GM12874 (cell line): ENCODE measurements at regions not wholly inside any gene's neighbourhood (a gene's known extent, or its start where the extent isn't known, plus 50 kb on each side); places are given as distances from the start of the nearest gene placed in this dataset.

Experiments used
- CTCF ChIP-seq: IDR thresholded peaks from 2 replicates; pipeline ENCODE4 v1.5.1; 2011; ENCODE audit warnings: low read depth, mild to moderate bottlenecking, control low read depth, low read length, moderate library complexity; ENCODE audit not compliant: insufficient read depth

- TF ChIP-seq CTCF: no peak
These were observed 296.8 kb downstream of the MRPS30 start for GRCh38 chr5:45105491-45105994.

GRCh38 chr5:45109062-45109461 lies 300.3 kb downstream of the MRPS30 start:
- TF ChIP-seq CTCF: no peak

- TF ChIP-seq CTCF: no peak
These were observed 300.9 kb downstream of the MRPS30 start for GRCh38 chr5:45109636-45110035.

DNA sequence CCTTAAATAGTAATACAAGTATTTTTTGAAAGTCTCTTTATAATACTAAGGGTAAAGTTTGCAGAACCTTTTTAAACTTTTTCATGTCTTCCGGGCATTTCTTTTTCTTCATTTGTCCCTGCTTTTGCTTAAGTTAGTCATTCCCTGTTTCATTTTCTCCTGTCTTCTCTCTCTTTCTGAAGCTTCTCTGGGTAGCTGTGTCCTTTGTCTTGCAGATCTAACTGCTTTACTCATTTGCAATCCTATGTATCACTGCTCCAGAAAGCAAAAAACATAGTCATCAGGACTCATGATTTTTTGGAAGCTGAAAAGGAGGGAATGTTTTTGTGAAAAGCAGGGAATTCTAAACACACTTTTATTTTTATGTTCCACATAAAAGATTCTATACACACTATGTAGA lies 301.7 kb downstream of the MRPS30 start:
- no peak for TF ChIP-seq CTCF

GRCh38 chr5:45113726-45114125 lies 305.0 kb downstream of the MRPS30 start:
- TF ChIP-seq CTCF: no peak

DNA sequence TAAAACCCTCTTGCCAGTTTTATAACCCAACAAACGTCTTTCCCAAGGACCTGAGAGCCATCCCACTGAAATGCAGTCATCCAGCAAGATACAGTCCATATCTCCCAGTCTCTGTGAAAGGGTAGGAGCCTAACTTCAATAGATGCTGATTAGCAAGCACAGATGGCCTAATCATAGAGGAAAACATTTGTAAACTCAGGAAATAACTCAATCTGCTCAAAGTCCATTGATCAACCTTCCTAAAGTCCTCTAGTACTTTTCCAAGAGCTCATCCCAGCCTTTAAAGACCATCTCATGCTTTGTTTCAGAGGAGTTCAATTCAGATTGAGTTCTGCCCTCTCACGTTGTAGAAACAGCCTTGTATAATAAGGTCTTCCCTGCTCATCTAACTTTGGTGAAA lies 324.2 kb downstream of the MRPS30 start:
- TF ChIP-seq CTCF: no peak

DNA sequence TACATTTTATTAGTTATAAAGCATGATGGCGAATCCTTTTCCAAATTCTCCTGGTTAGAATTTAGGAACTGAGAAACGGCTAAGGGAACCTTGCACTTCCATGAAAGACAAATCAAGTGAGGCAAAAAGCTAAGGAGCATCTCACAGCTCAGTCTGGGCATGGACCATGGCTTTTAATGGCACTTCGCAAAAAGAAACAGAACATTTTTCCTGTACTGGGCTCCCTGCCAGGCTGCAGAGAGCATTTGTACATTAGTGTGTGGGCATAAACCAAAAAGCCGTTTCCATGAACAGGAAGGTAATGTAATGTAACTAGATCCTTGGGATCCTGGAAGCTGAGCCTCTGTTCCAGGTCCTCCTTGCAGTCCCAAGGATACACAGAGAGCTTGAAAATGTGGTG lies 354.2 kb downstream of the MRPS30 start:
- TF ChIP-seq CTCF: no peak

DNA sequence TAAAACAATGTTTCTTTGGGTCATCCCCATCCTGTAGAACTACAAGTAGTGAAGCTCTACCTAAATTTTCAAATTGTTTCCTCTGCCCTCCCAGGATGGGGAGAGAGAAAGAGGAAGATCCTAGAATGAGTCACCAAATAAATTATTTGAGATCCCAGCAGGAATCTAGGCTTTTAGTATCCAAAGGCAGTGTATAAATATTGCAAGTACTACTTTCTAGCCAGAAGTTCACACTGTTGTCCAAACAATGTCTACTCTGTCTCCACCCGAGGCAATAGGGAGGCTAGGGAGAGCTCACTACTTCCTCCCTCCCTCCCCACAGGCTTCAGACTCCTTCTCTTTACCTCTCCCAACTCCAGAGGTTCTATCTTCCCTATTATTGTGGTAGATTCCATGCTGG lies 362.8 kb downstream of the MRPS30 start:
- no peak for TF ChIP-seq CTCF
